HG02973 (cell line): ENCODE measurements at regions not wholly inside any gene's neighbourhood (a gene's known extent, or its start where the extent isn't known, plus 50 kb on each side); places are given as distances from the start of the nearest gene placed in this dataset.
"Not testable (repeated sequence)": the region's sequence is repeated elsewhere in the genome, so short reads cannot be mapped to it uniquely, and the experiment has no call there.

ENCODE experiments used
- ATAC-seq: cut with Tn5 transposase; IDR thresholded peaks from one replicate; pipeline ENCODE4 v1.9.1; 2021; ENCODE audit warnings: moderate library complexity; ENCODE audit not compliant: unreplicated experiment

DNA sequence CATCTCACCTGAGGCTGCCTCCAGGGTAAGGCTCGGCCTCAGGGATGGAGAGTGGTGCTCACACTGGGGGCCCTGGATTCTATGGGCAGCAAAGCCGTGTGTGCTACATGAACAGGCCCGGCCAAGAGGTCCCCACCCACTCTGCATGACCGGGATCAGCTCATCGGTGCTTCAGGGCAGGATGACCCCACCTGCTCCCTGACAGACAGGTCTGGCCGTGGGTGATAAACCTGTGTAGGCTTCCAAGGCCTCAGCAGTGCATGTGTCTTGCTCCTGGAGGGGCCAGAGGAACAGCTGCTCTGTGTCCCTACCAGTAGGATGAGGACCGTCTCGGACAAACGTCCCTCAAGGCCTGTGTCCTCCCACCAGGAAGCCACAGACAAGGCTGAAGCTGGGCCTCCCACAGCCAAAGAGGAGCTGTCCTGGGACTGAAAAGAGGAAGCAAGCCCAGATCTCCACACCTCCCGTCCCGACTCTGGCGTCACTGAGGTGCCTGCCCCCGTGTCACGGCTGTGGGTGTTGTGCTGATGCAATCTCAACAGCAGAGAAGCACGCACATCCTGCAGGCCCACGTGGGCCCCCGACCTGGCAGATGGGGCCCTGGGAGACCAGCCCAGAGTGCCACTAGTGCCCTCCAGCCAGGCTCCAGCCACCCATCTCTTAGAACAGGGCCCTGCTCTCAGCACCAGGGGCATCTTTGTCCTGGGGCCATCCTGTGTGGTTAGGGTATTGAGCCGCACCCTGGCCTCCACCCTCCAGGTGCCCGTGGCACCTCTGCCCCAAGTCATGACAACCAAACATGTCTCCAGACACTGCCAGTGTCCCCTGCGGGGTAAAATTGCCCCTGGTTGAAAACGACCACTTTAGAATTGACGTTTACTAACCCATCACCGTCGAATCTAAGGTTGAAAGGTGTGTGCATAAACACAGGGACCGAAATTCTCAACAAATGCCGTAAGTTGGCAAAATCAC lies 5455.9 kb upstream of the TPTE start:
- ATAC-seq = peak; percentile 82

DNA sequence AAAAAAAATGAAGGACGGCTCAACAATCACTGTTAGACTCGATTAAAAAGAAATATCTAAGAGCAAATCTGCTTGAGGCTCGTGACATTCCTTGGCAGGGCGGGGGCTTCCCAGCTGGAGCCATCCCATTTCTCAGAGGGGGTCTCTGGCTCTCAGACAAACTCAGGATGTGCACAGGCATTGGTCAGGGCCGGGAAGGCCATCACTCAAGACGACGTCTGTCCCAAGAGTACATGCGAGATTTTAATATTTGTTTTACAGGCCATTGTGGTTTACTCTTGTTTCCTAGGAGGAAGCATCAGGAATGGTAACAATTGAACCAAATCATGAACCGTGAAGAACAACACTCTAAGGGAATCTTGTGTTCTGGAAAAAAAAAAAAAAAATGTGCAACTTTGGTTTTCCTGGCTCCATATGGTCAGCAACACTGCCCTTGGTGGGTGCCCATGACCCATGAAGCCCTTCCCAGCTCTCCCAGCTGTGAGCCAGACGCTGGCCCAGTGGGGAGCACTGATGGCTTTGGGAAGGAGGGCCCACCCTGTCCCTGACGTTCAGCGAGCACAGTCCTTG lies 5454.6 kb upstream of the TPTE start:
- ATAC-seq = not testable (repeated sequence)

DNA sequence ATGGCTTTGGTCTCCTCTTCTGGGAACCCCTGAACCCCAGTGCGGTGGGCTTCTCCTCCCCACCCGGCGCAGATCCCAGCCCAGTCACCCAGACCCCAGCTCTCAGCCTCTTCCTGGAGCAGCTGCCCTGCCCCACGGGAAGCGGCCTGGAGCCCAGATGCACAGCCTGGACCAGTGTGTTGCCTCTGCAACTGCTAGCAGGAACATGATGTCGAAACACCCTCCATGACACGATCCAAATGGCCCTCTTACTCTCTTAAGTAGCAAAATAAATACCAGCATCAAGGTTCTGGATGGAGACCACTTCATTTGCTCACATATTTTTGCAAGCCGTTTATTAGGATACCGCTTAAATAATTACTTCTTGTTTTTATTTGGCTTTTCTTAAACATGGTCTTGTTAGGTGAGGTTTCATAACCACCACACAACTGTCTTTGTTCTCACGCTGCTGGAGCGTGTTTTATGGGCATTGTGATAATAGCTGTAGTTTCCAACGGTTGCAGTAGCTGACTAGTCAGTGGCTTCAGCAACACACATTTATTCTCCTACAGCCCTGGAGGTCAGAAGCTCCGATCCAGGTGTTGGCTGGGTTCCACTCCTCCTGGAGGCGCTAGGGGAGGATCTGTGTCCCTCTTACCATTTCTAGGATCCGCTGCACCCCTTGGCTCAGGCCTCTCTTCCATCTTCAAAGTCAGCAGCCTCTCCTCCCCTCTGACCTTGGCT lies 5453.9 kb upstream of the TPTE start:
- ATAC-seq = not testable (repeated sequence)

DNA sequence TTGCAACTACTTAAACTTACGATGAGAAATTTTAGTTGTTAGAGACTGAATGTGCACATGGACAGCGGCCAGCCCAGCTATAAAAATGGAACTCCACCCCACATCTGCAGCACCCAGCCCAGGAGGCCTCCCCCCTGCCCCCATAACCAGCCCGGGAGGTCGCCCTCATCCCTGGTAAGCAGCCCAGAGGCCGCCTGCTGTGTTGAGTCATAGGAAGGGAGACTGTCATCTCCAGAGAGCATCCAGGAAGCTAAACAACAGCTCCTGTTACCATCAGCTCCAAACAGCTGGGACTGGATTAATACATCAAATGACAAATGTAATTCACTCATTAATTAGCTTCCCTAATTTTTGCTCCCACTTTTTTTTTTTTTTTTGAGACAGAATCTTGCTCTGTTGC lies 5452.7 kb upstream of the TPTE start:
- not testable (repeated sequence) for ATAC-seq

DNA sequence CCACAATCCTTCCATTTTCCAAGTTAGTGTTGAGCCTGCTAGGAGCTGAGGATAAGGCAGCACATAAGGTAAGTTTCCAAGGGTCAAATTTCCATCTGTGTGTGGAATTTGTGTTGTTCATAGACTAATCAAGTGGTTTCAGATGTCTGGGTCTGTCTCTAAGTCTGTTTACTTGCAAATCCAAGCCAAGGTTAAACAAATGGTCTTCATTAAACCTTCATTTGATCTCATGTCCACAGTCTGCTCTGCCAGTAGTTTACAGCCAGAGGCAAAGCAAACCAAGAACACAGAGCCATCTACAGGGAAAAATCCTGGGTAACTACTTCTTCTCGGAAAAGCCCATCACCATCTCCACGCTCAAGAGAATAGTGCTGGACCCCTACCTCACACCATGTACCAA lies 5450.2 kb upstream of the TPTE start:
- not testable (repeated sequence) for ATAC-seq

DNA sequence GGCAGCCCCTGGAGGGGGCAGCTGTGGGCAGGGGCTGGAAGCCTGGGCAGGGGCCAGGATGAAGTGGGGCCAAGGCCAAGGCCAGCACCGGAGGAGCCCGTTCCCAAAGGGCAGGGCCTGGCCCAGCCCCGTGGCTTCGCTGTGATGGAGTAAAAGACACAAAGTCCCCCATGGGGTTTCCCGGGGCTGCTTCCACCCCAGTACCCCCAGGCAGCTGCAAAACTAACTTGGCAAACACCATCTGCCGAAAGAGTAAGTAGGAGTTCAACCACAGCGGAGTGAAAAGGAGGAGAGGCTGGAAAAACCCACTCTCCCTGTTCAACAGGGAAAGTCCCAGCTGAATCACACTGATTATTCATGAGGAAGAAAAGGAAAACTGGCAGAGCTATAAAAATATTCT lies 5444.5 kb upstream of the TPTE start:
- not testable (repeated sequence) for ATAC-seq

DNA sequence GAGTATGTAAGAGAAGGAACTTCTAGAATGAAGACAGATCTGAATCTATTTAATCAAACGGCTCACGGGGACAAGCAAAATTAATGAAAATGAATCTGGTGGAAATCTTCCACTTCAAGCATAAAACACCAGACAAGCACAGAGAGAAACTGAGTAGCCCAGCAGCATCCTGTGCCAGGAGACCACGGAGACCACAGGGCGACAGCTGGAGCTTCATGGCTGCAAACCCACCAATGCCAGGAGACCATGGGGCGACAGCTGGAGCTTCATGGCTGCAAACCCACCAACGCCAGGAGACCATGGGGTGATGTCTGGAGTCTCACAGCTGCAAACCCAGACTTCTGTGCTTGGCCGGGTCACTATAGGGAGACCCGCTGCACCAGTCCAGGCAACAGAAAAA lies 5442.0 kb upstream of the TPTE start:
- not testable (repeated sequence) for ATAC-seq

DNA sequence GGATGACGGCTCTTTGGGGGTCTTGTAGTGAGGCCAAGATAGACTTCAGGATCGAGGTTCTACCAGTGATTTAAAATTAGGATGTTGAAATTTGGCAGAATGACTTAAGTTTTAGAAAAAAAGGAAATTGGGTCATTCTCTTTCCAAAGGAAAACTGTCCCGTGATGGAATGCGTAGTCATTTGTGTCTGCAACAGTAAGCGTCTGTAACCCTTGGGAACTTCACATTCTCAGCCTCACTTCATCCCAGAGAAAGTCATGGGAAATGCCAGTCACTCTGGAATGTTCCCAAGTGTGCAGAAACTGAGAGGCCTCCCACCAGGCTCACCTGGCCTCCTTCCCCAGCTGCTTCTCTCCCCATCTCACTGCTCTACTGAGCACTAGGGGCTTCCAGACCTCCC lies 5441.4 kb upstream of the TPTE start:
- ATAC-seq = not testable (repeated sequence)

DNA sequence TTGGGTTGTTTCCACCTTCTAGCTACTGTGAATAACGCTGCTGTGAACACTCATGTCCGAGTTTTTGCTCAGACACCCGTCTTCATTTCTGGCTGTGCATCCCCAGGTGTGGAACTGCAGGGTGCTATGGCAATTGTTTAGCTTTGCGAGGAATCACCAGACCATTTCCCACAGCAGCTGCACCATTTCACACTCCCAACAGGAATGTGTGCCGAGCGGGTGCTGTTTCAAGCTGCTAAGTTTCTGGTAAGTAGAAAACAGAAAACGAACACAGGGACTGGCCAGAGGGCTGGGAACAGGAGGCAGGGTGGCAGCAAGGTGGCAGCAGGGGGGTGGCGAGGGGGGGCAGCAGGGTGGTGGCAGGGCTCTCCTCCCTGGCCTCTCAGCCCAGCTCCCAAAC lies 5437.1 kb upstream of the TPTE start:
- ATAC-seq = not testable (repeated sequence)

DNA sequence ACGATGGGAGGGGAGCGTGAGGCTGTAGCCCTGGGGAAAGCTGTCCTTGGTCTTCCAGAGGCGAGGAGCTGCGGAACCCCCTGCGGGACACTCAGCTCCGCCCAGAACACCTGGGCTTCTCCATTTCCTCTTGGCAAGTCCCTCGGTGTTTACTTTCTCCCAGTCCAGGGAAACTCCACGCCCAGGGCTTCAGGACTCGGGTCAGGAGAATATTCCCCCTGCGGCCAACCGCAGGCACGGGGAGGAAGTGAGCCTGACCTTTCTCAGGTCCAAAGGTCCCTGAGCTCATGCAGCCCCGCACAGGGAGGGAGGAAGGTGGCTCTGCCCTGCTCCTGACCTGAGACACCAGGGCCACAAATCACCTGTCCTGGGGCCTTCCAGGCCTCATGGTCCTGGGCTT lies 5435.9 kb upstream of the TPTE start:
- not testable (repeated sequence) for ATAC-seq

DNA sequence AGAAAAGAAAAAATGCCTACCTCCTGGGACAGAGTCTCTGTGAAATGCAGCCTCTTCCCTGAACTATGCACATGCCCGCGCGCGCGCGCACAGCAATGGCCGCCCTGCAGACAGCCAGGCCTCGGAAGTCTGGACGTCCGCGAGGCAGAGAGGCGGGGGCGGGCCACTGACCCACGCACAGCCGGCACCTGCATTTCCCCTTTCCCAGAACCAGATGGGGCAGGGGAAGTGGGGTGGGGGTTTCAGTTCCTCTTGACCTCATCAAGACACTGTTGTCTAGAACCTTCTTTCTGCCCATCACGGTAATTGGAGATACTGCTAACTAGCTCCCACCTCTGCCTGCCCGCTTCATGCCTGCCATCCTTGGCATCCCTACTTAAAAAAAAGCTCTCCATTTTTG lies 5435.0 kb upstream of the TPTE start:
- not testable (repeated sequence) for ATAC-seq

DNA sequence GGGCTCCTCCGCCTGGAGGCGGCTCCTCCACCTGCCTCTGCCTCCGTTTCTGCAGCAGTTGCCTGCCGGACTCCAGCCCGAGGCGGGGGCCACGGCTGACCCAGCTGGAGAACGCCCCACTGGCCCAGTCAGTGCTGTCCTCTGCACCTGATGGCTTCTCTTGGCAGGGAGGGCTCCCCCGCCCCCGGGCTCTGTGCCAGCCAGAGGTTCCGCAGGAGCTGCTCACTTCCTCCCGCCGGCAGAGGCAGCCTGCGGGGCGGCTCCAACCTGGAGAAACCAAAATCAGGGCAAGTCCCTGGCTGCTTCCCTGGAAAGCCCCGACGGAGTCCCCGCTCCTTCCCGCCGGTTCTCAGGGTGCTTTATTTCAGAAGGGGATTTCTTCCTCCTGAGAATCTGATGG lies 5432.6 kb upstream of the TPTE start:
- not testable (repeated sequence) for ATAC-seq

DNA sequence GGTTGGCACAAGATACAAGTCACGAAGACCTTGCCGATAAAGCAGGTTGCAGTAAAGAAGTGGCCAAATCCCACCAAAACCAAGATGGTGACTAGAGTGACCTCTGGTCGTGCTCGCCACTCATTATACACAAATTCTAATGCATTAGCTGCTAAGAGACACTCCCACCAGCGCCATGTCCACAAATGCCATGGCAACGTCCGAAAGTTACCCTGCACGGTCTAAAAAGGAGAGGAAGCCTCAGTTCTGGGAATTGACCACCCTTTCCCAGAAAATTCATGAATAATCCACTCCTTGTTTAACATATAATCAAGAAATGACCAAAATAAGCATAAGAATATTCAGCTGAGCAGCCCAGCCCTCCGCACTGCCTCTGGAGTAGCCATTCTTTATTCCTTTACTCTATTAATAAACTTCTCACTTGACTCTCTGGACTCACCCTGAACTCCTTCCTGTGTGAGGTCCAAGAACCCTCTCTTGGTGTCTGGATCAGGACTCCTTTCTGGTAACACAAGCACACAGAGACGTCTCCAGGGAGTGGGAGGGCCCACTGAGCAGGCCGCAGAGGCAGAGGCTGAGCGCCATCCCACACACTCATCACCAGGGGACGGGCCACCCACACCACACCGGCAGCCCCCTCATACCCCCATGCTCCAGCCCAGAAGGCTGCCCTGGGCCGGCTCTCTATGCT lies 5431.8 kb upstream of the TPTE start:
- not testable (repeated sequence) for ATAC-seq

DNA sequence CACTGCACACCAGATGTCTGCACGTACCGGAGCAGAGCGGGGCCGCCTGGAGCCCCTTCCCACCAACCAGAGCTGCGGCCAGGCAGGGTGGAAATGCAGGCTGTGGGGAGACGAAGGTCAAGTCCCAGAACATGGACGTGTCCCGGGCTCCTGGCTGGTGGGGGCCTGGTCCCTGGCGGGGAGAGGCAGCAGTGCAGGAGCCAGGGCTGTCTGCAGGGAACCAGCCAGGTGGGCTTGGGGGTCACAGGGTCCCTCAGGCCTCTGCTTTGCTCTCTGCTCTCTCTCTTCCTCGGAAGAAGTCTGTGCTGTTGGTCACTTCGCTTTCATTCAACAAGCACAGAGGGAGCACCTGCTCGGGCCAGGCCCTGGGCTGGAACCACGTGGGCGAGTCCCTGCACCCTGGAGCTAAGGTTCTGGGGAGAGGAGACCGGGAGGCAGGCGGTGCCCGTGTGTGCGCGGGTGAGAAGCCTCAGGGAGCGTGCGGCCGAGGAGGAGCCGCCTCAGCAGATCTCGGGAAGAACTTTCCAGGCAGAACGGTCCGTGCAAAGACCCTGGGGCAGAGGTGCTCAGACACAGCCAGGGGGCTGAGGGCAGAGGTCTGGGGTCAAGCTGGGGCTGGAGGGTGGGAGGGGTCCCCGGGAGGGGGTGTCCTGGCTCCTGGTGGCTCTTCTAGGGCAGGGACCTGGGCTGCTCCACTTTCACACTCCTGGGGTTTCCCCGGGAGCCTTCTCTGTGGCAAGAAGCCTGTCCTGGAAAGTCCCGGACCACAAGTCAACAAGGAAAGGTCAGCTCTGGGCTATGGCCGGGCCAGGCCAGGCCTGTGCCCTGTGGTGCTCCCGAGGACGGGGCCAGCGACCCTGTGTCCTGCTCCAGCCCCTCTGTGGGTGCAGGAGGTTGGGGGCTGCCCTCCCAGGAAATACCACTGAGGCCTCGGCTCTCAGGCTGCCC lies 5431.0 kb upstream of the TPTE start:
- ATAC-seq = not testable (repeated sequence)

DNA sequence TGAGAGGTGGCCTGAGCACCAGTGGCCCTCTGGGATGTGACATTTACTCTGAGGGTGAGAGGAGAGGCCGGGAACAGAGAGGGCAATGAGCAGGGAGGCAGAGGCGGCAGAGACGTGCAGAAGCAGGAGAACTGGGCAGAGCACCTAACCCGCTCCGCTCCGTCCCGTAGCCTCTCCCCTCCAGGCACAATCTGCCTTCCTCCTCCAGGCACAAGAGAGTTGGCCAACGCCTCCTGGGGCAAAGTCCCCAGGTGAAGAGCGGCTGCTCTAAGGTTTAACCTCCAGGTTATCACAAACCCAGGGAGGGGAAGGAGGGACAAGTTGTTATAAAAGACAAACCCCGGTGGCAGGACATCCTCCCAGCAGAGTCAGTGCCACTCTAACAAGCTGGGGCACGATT lies 5430.1 kb upstream of the TPTE start:
- ATAC-seq = not testable (repeated sequence)

DNA sequence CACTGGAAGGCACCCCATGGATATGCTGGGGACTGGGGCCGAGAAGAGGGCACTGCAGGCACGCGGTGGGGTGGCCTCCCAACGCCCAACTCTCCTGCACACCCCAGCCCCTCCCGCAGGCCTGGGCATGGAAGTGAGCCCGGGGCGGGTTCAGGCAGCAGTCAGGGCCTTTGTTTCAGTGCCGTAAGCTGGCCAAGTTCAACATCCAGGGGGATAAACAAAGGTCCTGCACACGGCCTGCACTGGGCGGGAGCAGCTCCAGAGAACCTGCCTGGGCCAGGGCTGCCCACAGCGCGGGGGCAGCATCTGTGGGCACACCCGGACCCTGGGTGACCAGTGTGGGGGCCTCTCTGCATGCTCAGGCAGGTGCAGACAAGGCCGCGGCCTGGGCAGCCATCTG lies 5425.8 kb upstream of the TPTE start:
- ATAC-seq = not testable (repeated sequence)

DNA sequence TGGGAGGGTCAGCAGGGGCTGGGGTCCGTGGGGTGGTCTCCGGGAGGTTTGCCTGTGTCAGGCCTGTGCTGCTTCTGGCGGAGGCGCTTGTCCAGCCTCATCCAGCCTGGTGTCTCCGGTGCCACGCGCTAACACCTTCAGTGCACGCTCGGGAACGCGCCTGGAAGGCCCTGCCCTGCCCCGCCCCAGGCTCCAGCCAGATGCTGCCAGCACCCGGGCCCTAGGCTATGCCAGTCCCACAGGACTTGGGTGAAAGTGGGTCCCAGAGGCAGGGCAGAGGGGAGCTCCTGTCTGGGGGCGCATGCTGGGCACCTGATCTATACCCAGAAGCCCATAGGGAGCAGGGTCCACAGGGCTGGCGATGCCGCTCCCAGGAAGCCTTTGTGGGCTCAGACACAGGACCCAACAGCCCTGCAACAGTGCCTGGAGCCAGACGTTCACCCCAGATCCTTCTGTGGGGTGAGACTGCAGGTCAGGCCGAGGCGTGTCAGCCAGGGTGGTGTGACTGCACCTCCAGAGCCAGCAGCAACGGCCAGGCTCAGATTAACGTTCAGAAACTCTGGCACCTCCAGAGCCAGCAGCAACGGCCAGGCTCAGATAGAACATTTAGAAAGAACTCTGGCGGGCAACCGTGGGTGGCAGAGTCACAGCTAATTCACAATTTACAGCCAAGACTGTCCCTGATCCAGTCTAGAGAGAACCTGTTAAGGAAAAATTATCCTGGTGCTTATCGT lies 5423.2 kb upstream of the TPTE start:
- ATAC-seq = not testable (repeated sequence)

DNA sequence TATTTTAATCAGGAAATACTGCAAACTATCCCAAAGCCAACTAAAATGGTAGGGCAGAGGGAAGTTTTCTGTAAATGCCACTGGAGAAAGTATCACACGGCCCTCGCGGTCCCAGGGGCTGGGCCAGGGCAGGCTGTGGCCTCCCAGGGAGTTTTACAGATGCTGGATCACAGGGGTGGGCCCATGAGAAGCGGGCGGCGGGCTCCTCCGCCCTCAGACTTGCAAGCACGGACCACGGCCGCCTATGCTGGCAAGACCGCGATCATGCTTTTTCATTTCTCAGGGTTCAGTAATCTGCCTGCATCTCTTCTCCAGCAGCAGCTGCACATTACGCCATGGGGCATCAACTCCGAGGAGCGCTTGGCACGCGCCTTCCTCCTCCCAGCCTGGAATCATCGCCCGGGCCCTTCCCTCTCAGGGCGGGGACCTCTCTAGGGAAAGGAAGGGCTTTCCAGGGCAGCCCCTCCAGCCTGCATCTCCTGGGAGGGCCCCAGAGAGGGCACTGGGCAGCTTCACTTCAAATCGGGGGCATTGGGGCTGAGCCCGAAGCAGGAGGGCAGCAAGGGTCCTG lies 5420.7 kb upstream of the TPTE start:
- not testable (repeated sequence) for ATAC-seq

DNA sequence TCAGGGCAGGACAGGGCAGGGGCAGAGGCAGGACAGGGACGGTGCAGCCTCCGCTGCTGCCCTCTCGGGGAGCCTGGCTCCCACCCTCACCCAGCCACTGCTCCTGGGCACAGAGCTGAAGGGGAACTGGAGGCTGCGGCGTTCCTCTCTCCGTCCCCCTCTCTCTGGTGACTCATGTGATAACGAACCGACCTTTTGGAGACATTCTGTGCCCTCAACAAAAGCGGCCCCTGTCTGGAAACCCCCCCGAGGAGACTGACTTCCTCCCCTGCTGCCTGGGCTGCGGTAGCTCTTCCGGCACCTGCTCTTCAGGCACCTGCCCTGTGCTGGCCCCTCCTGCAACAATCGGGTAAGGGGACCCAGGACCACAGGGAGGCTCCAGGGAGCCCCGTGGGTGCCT lies 5419.6 kb upstream of the TPTE start:
- ATAC-seq = not testable (repeated sequence)
